Hepatocyte (in vitro differentiated cells): ENCODE measurements at regions not wholly inside any gene's neighbourhood (a gene's known extent, or its start where the extent isn't known, plus 50 kb on each side); places are given as distances from the start of the nearest gene placed in this dataset.

Experiments used
- DNase-seq: peaks from one replicate; pipeline ENCODE4 v3.0.0-alpha.2; 2016; ENCODE audit warnings: low spot score
- H2AFZ ChIP-seq: fragments of 200-600 bp; sonication (generic); 2 replicates; pipeline ENCODE4 v1.6.0; 2016; ENCODE audit warnings: antibody characterized with exemption, mild to moderate bottlenecking
- H3K27ac ChIP-seq: fragments of 200-600 bp; sonication (generic); 2 replicates; pipeline ENCODE4 v1.5.1; 2016; ENCODE audit warnings: mild to moderate bottlenecking
- H3K27me3 ChIP-seq: fragments of 200-600 bp; sonication (generic); 2 replicates; pipeline ENCODE4 v1.6.1; 2016
- H3K36me3 ChIP-seq: fragments of 200-600 bp; sonication (generic); replicated peaks from 2 replicates; pipeline ENCODE4 v1.5.1; 2016; ENCODE audit warnings: low read depth; ENCODE audit not compliant: insufficient read depth
- H3K4me1 ChIP-seq: fragments of 200-600 bp; sonication (generic); 2 replicates; pipeline ENCODE4 v1.5.1; 2016; ENCODE audit warnings: mild to moderate bottlenecking, moderate library complexity; ENCODE audit not compliant: insufficient read depth
- H3K4me2 ChIP-seq: fragments of 200-600 bp; sonication (generic); 2 replicates; pipeline ENCODE4 v1.6.0; 2016
- H3K4me3 ChIP-seq: fragments of 200-600 bp; sonication (generic); 2 replicates; pipeline ENCODE4 v1.5.1; 2016; ENCODE audit warnings: mild to moderate bottlenecking
- H3K79me2 ChIP-seq: fragments of 200-600 bp; sonication (generic); 2 replicates; pipeline ENCODE4 v1.6.0; 2017; ENCODE audit warnings: mild to moderate bottlenecking
- H3K9me2 ChIP-seq: fragments of 200-600 bp; sonication (generic); replicated peaks from 2 replicates; pipeline ENCODE4 v1.6.0; 2017; ENCODE audit warnings: mild to moderate bottlenecking; ENCODE audit not compliant: insufficient read depth
- H3K9me3 ChIP-seq: fragments of 200-600 bp; sonication (generic); 2 replicates; pipeline ENCODE4 v1.5.1; 2016; ENCODE audit warnings: low read depth, mild to moderate bottlenecking
- H4K20me1 ChIP-seq: fragments of 200-600 bp; sonication (generic); 2 replicates; pipeline ENCODE4 v1.6.0; 2016; ENCODE audit warnings: mild to moderate bottlenecking; ENCODE audit not compliant: insufficient read depth, poor library complexity, severe bottlenecking
- EZH2 ChIP-seq: fragments of 200-600 bp; sonication (generic); IDR thresholded peaks from 2 replicates; pipeline ENCODE4 v1.6.1; 2016; ENCODE audit warnings: antibody characterized with exemption, mild to moderate bottlenecking, borderline replicate concordance
- EZH2phosphoT487 ChIP-seq: fragments of 200-600 bp; sonication (generic); IDR thresholded peaks from one replicate; pipeline ENCODE4 v1.6.1; 2018; ENCODE audit warnings: antibody characterized with exemption, mild to moderate bottlenecking, low read depth, moderate library complexity; ENCODE audit not compliant: unreplicated experiment, severe bottlenecking
- WGBS: methylation state at CpG from one replicate; pipeline ENCODE4 v1.1.6; 2016; ENCODE audit warnings: low lambda C conversion rate; ENCODE audit errors: missing lambda C conversion rate; 5-methylcytosine and 5-hydroxymethylcytosine counted together
- TF ChIP-seq, protein P1 (sequence below): fragments of 200-600 bp; sonication (generic); IDR thresholded peaks from 2 replicates; pipeline ENCODE4 v1.5.1; 2016; ENCODE audit warnings: antibody characterized with exemption, mild to moderate bottlenecking; ENCODE audit not compliant: poor library complexity

DNA sequence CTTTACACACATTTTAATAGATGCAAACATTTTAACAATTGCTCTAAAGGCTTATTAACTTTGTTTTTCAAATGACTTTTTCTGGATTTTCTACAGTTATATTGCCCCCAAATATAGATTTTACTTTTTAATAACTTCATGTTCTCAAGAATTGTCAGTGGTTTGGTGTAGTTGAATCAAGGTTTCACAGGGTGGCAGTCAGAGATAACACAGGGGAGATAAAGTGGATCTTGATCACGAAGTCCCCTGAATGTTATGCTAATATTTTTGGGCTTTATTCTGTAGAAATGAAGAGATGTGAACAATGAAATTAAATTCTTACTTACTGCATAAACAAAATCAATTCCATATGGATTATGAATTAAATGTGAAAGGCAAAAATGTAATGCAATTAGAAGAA is 248.1 kb downstream of the AEBP2 start:
- no peak for DNase-seq
- H3K9me2 ChIP-seq = no peaks in the 10 kb centered on the region
- WGBS = 50% methylated on average over 1 of the region's 1 CpG

DNA sequence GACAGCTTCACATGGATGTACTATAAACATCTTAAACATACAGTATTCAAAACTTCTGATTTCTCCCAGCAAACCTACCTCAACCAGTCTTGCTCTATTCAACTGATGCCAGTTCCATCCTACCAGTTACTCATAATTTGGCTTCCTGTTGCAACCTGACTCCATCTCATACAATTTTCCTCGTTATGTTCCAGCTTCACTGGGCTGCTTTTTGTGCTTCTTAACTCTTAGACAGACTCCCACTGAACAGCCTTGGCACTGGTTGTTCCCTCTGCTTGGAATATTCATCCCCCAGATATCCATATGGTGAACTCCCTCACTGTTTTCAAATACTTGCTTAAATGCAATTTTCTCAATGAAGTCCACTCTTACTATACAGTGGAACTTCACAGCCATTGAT is 249.2 kb downstream of the AEBP2 start:
- Histone ChIP-seq H3K4me3 (no peak overlapping the region), H3K27ac (no peak overlapping the region), H3K9me2 (no peaks in the 10 kb centered on the region), H2AFZ (no peak overlapping the region), H3K36me3 (no peaks in the 10 kb centered on the region), H3K4me2 (no peak overlapping the region), H3K4me1 (no peaks in the 10 kb centered on the region), H3K9me3 (no peaks in the 10 kb centered on the region), H4K20me1 (no peaks in the 10 kb centered on the region), H3K79me2 (no peaks in the 10 kb centered on the region), H3K27me3 (no peaks in the 10 kb centered on the region)
- TF ChIP-seq, protein P1, sequence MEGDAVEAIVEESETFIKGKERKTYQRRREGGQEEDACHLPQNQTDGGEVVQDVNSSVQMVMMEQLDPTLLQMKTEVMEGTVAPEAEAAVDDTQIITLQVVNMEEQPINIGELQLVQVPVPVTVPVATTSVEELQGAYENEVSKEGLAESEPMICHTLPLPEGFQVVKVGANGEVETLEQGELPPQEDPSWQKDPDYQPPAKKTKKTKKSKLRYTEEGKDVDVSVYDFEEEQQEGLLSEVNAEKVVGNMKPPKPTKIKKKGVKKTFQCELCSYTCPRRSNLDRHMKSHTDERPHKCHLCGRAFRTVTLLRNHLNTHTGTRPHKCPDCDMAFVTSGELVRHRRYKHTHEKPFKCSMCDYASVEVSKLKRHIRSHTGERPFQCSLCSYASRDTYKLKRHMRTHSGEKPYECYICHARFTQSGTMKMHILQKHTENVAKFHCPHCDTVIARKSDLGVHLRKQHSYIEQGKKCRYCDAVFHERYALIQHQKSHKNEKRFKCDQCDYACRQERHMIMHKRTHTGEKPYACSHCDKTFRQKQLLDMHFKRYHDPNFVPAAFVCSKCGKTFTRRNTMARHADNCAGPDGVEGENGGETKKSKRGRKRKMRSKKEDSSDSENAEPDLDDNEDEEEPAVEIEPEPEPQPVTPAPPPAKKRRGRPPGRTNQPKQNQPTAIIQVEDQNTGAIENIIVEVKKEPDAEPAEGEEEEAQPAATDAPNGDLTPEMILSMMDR = no peak
- TF ChIP-seq EZH2phosphoT487 (no peak), EZH2 (no peak)
- no peak for DNase-seq
- WGBS = 87% methylated on average over 1 of the region's 1 CpG

More for the DNA sequence above, 248.1 kb downstream of the AEBP2 start:
- no peak overlapping the region for H2AFZ ChIP-seq
- H3K27ac ChIP-seq = no peak overlapping the region
- H3K4me1 ChIP-seq = no peaks in the 10 kb centered on the region
- H3K36me3 ChIP-seq = no peaks in the 10 kb centered on the region
- H4K20me1 ChIP-seq = no peaks in the 10 kb centered on the region
- no peak overlapping the region for H3K4me3 ChIP-seq
- H3K4me2 ChIP-seq = no peak overlapping the region
- no peaks in the 10 kb centered on the region for H3K27me3 ChIP-seq
- H3K79me2 ChIP-seq = no peaks in the 10 kb centered on the region
- no peaks in the 10 kb centered on the region for H3K9me3 ChIP-seq
- TF ChIP-seq EZH2 (no peak), EZH2phosphoT487 (no peak)
- TF ChIP-seq, protein P1 = no peak

DNA sequence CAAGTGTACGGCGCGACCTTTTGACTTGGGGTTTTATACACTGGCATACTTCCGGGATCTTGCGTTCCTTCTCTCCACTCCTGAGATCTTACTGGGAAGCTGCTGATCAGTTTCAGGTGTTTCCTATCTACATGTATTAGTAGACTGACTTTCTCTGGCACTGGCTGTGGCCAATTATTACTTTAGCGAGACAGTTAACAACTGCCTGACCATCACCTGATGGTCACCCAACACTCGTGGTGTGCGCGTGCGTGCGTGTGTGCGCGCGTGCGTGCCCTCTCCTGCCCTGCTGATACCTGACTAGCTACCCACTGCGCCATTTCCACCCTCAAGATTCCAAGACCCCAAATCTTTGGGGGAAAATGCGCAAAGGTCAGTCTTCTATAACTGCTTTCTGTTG is 249.9 kb downstream of the AEBP2 start:
- Histone ChIP-seq H3K4me3 (no peak overlapping the region), H3K4me2 (no peak overlapping the region), H3K27ac (no peak overlapping the region), H3K27me3 (no peaks in the 10 kb centered on the region), H3K36me3 (no peaks in the 10 kb centered on the region), H3K79me2 (no peaks in the 10 kb centered on the region), H3K4me1 (no peaks in the 10 kb centered on the region), H2AFZ (no peak overlapping the region), H3K9me3 (no peaks in the 10 kb centered on the region), H4K20me1 (no peaks in the 10 kb centered on the region), H3K9me2 (no peaks in the 10 kb centered on the region)
- WGBS = 93% methylated on average over 17 of the region's 17 CpGs
- no peak for TF ChIP-seq EZH2phosphoT487
- no peak for DNase-seq

DNA sequence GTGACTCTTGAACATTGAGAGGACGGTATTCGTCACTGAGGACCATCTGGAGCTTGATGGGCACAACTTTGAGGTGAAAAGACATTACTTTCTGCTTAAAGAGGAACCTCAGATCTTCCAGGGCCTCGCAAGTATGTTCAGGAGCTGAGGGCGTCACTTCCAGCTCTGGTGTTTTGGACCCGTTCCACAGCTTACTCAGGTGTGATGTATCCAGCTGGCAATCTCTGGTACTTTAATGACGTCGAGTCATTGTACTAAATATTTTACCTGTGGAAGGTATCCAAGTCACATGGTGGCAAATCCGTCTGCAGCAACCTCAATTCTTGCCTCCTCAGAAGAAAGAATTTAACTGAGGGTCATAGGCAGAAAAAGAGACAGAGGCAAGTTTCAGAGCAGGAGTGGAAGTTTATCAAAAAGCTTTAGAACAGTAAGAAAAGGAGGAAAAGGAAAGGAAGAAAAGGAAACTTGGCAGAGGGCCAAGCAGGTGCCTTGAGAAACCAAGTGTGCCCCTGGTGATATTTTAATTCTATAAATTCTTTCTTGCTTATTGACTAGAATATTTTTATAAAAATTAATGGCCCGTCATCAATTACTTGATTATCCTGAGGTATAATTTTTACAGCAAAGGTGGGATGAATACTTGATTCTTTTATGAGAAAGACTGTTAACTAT is 250.6 kb downstream of the AEBP2 start:
- Histone ChIP-seq H4K20me1 (no peaks in the 10 kb centered on the region), H3K27me3 (no peaks in the 10 kb centered on the region), H2AFZ (no peak overlapping the region), H3K4me1 (no peaks in the 10 kb centered on the region), H3K9me2 (no peaks in the 10 kb centered on the region), H3K79me2 (no peaks in the 10 kb centered on the region), H3K27ac (no peak overlapping the region), H3K36me3 (no peaks in the 10 kb centered on the region), H3K9me3 (no peaks in the 10 kb centered on the region), H3K4me2 (no peak overlapping the region), H3K4me3 (no peak overlapping the region)
- DNase-seq = no peak
- 94% methylated on average over 9 of the region's 9 CpGs for WGBS
- TF ChIP-seq EZH2 (no peak), EZH2phosphoT487 (no peak)
- TF ChIP-seq, protein P1 = no peak
